NCI-H1048 (cell line): ENCODE measurements at regions not wholly inside any gene's neighbourhood (a gene's known extent, or its start where the extent isn't known, plus 50 kb on each side); places are given as distances from the start of the nearest gene placed in this dataset.
"Not testable (repeated sequence)": the region's sequence is repeated elsewhere in the genome, so short reads cannot be mapped to it uniquely, and the experiment has no call there.

ENCODE experiments used
- DNase-seq: peaks from one replicate; lab custom pipeline; 2025; lab: John Stamatoyannopoulos, UW

DNA sequence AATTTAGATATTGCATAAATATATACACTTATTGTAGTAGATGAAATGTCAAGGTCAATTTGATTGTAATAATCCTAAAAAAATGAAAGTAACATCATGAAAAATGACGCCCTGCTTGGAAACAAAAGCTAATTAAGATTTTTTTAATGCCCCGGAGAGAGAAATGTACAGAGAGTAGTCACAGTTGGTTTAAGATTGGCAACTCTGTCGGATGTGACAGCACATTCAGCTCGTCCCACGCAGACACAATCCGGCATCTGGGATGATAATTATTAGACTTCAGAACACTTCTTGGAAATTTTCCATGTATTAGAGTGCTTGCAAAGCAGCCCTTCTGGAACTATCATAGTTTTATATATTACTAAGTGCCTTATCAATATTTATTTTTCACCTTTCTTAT, 478.0 kb downstream of the PDHA2 start:
- no peak for DNase-seq

DNA sequence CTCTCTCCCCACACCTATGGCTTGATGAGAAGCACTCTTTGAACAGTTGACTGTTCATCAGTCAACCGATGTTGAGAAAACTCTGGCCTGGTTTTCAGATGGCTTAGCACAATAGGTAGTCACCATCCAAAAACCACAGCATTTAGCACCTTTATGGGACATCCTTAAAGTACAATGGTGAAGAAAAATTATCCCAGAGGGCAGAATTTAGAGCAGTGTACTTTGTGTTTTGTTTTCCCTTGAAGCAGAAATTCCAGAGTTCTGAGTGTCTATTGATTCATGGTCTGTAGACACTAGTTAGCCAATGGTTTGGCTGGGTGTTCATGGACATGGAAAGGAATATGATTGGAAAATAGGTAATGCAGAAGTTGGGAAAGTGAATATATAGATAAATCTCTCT, 487.0 kb downstream of the PDHA2 start:
- DNase-seq, result no peak

DNA sequence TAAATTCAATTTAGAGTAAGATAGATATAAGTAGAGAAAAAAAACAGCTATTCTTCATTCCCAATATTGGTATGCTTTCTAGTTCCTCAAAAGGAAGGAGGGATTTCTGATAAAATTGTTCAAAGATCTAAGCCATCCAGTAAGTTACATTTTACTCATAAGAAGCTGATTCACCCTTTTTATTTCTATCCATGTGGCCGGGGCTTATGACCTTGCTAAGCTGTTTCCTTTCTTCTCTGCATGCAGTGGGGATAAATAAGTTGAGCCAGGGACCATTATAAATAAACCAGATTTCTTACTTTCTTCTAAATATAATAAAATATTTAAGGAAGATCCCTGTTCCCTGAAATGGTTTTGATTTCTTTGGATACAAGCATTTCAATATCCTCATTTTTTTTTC, 502.3 kb downstream of the PDHA2 start:
- DNase-seq, result no peak

DNA sequence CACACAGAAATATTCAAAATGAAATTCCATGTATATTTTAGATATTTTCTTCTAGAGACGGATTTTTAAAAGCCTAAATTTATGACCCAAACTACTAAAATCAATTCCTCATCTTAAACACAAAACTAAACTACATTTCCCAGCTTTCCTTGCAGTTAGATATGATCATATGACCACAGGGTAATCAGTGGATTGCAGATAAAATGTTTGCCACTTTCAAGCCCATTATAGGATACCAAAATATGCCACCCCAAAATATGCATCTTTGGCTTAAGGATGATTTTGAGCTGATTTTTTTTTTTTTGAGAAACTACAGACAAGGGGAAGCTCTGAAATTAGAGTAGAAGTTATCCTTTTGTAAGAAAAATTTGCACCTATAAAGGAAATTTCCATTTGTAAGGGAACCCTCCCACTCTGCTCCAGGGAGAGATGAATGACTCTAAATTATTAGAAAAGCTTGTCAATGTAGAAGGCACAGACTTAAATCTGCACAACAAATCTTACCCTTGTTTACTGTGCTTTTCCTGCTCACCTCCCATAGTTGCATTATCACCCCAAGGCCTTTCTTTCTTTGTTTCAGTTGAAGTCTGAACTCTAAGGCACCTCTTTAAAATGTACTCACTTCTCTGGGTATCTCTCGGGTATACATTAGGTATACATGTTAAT, 503.0 kb downstream of the PDHA2 start:
- DNase-seq, result no peak

DNA sequence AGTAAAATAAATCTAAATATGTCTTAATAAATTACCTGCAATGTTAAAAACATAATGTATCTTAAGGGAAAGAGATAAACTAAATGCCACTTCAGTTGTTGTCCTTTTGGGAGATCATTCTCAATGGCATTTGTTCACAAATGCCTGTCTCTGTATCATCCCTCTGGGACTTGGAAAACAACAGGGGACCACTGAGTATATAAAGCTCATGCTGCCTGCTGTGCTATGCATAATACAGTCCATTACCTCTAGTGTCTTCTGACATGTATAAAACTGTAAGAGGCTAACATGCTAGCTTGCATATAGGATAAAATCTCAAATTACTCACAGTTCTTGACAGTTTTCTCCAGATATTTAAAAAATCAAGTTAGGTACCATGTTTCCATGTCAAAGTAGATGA, 503.9 kb downstream of the PDHA2 start:
- no peak for DNase-seq

DNA sequence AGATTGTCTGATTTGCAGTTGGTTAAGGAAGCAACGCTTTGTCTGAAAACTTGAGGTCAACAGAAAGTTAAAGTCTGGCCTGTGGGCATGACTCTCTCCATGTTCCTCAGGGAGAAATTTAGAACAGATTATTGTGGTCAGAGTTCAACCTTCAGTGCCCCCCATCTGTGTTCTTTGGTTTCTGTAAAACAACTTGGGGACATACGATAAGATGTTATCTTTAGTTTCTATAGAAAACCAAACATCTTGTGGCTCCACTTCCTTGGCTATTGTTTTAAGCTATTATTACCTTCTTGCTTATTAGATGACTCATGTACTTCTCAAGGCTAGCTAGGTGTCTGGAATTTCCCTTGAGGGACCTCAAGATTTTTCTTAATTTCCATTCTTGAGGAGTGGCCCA, 507.7 kb downstream of the PDHA2 start:
- DNase-seq, result no peak

DNA sequence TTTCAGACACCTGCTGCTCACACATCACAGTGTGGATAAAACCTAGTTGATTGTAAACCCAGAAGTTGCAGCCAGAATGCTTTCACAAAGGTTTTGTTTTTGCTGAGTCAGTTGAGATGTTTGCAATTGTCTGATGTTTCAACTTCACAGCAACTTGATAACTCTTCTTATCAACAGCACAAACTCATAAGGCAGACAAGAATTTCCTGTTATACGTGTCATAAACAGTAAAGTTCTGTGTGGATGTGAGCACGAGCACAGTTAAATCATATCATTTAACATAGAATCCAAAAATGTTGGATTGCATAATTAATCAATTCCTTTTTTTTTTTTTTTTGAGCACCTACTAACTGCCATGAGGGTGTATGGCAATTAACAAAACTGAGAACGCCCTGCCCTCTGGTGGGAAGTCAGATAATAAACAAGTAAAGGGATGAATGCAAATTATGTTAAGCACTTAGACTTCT, 512.2 kb downstream of the PDHA2 start:
- no peak for DNase-seq

DNA sequence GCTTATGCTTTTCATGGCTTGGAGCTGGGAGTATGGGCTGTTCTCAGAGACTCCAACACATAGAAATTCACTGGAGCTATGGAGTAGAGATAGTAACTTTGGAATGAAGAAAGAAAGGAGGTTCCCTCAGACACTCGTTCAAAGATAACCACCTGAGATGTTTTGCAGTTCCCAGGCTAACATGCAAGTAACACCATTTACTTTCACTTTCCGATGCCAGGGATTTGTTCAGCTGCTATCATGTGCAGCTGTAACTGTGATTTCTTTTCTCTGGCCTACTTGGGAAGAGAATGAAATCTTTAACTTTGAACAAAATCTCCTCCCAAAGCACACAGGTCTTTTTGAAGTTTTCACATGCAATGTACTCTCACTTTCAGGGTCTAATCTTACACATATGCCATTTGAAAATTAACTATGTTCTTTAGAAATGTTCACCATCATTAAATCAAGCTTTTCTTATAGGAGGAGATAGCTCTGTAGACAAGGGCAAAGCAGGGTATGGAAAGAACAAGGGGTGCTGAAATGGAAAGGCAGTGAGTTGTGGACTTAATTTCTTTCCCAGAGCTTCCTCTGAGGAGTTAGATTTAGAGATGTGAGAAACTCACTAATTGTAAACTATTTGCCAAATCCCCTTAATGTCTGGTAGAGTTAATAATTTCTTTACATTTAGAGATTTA, 514.3 kb downstream of the PDHA2 start:
- no peak for DNase-seq

DNA sequence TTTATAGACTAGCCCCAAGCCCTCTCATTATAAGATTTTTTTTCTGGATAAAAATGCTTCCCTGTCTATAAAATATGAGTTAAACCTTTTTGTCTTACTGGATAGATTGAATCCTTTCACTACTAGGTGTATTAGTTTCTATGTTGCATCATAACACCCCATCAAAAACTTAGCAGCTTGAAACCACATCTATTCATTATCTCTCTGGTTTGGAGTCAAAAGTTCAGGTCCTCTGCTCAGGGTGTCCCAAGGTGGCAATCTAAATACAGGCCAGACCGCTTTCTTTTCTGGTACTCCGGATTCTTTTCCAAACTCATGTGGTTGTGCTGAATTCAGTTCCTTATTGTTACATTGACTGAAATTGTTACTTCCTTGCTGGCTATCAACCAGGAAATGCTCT, 515.5 kb downstream of the PDHA2 start:
- no peak for DNase-seq

DNA sequence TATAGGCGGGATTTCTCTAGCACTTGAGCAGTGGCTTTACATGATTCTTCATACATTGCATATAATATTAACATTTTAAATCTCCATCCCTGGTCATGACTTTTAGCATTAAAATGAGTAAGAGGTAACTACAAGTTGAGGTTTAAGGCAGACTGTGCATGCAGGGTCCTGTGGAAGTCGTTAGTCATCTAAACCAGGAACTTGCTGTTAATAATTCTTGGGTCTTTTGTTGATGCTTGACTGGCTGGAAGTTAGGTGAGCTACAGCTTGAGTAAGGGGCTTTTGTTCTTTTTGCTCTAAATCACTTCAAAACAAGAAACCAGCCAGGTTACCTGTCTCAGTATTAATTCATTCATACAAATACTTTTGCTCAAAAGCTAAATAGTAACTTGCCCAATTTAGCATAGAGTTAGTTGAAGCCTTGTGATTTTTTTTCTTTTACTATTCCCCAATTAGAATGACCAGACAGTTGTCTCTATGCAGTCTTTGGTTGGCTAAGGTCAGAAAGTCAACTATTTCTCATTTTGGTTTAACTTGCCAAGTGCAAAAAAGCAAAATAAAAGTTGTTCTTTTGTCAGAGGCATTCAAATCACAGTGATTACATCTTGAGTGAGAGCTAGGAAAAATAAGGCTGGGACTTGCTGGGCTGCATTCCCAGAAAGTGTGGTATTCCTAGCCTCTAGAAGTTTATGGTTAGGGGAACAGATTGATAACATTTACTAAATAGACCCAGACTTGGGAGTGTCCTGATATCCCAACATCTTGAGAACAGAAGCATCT, 516.9 kb downstream of the PDHA2 start:
- DNase-seq, result no peak

DNA sequence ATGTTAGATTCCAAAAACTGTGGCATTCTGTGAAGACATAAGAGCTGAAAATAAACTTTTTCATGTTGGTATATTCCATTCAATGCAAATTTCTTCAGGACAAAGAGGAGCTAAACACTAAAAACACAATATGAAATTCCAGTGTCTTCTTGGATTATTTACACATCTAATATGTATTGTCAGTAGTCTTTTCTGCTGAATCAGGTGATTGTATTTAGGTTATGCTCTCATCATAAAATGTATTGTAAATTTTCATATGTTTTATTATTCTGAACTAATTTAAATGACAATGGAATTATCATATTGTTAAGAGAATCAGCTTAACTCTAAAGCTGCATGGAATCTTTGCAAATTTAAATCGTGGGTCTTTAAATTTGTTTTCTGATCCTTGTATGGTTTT, 526.7 kb downstream of the PDHA2 start:
- DNase-seq, result no peak

DNA sequence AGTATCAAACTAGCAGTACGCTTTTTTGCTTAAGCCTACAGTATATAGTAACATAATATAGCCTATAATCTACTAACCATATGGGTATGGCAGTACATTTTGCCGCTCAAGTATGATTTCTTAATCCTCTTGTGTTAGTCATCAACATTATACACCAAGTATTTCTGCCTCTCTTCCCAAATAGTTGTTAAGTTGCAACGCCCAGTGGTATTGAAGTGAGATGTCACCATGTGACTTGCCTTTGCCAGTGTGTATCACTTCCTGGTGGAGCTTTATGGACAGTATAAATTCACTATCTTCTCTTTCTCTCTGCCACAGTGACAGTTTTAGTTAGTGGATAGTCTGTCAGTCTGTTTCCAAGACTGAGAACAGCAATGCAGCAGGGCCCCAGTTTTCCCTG, 535.5 kb downstream of the PDHA2 start:
- no peak for DNase-seq

DNA sequence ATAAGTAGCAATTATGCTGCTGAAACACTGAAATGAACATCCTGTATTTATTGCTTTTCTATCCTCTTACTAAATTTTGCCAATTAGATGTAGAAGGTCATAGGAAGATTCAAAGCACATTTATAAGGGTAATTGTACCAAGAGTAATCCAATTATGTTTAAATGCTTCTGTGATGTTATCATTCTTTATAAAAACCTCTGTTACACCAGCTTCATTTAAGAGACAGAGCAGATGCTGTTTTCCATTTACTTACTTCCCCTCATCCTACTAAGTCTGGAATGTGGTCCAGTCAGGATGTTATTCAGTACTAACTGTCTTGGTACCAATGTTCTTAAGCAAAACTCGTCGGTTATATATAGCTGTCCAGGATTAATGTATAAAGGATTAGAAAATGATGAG, 539.6 kb downstream of the PDHA2 start:
- no peak for DNase-seq

DNA sequence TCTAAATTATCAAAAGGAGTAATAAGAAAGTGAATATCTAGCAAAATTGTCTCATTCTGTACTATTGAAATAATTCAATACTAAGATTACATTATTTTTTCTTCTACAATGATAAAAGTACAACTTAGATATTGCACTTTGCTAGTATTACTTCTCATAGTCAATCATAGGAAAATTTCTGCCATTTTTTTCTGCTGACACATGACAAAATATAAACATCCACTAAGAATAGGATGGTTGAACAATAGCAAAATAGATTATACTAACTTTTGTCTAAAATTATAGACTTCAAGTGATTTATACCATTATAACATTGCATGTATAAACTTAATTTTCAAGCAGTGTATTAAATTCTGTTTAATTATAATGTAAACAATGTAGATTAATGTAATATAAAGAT, 540.2 kb downstream of the PDHA2 start:
- DNase-seq, result no peak

DNA sequence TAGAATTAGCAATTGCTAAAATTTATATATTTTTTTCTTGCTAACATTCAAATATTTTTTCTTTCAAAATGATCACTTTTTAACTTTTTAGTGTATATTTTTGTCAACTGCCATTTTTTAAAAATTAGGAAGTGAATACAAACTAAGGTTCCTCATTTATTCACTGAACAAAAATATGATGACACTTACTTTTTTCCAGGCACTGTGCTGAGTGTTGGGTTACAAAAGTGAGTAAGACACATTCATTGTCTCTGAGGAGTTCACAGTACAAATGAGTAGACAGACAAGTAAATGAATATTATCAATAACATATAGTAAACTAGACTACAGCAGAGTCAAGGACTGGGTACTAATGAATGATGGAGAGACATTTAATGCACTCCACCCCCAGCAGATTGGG, 543.5 kb downstream of the PDHA2 start:
- no peak for DNase-seq

DNA sequence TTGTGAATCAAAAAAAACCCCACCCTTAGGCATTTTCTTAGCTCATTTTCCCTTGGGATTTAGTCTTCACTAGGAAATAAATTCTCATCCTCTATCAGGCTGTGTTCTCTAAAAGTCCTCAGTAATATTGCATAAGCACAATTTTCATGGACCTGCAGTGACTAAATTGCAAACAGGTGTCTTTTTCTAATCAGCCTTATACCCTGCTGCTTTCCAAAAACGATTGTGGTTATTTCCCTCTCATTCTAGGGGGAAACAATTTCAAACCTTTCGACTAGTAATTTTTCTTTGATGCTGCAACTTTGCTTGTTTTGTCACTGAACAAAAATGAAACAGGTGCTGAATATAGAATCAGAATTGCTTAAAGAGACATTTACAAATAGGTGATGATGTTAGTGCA, 549.9 kb downstream of the PDHA2 start:
- DNase-seq, result no peak

DNA sequence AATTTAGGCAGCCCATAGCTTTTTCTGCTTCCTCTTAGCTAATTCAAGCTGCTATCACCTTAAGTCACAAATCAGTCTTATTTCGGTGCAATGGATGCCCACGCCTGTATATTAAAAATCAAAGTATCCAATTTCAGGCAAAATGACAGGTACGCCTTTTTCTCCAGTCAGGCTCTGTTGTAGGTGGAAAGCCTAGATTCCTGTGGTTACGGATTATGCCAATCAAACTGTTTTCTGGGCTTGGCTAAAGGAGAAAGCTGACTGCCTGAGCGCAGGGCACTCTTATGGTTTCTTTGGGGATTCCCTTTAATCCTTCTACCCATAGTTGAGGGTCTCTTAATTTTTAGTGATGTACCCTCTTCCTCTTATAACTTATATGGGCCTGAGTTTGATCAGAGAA, 550.5 kb downstream of the PDHA2 start:
- no peak for DNase-seq

DNA sequence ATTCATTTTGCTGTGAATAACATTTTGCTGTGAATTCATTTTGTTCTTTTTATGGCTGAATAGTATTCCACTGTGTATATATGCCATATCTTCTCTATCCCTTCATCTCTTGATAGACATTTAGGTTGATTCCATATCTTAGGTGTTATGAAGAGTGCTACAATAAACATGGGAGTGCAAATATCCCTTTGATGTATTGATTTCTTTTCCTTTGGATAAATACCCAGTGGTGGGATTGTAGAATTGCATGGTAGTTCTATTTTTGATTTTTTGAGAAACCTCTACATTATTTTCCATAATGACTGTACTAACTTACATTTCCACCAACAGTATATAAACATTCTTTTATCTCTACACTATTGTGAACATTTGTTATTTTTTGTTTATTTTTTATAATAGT, 555.9 kb downstream of the PDHA2 start:
- no peak for DNase-seq

DNA sequence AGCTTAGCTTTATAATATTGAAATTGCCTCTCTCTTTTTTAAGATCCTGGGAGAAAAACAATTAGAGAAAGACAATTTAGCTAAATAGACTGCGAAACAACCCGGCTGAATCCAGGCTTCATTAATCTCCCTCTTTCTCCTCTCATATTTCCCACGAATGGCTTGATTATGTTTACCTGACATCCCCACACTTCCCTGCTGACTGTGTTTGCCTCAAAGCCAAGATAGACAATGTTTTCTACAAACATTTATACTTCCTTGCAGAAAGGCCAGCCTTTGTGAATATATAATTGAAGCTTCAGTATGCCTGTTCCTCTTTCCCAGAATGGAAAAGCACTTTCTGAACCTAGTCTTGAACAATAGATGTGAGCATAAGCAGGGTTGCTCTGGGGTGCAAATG, 566.8 kb downstream of the PDHA2 start:
- no peak for DNase-seq

DNA sequence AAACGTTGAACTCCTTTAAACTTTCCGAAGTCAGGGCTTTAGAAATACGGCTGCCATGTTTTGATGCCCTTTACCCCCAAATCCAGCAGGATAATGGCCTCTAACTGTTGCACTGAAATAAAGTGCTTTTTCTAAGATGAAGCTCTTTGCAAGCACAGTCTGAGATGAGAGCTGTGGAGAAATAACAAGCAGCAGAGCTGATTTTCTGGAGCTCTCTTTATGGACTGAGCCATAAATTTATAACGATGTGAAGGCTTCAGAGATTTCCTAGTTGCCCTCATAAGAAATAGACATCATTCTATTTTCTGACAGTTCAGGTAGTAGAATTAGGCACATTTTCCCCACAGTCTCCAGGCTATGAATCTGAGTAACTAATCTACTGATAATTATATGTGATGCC, 567.3 kb downstream of the PDHA2 start:
- DNase-seq, result no peak

DNA sequence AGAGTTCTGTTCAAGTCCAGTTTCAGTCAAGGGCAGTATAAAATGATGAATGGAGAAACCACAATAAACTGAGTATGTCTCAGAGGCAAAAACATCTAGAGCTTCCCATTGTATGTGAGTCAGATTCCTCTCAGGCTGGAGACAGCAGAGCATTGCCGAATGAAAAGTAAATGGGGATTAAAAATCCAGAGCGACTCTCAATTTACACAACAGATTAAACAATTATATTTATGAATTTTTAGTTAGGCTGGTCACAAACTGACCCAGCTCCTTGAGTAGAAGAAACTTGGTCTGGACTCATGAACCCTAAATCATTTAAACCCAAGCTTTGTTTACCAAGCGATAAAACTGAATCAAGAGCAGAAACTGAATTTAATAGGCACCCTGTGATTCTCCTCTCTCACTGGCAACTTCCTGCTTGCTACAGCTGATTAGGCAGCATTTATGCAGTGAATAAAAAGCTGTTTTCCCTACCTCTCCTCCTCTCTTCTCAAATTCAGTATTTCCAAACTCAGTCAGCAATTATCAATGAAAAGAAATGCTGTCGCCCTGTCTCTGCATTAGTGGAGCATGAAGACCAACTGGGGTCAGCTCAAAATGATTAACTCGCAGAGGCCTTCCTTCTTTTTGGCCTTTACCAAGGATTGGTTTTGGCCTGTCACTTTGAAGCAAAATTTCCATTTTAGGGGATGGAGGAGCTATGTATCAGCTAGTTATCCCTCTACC, 568.0 kb downstream of the PDHA2 start:
- DNase-seq, result no peak

DNA sequence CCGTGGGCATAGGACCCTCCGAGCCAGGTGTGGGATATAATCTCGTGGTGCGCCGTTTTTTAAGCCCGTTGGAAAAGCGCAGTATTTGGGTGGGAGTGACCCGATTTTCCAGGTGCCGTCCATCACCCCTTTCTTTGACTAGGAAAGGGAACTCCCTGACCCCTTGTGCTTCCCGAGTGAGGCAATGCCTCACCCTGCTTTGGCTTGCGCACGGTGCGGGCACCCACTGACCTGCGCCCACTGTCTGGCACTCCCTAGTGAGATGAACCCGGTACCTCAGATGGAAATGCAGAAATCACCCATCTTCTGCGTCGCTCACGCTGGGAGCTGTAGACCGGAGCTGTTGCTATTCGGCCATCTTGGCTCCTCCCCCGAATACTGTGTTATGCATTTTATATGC, 575.0 kb downstream of the PDHA2 start:
- not testable (repeated sequence) for DNase-seq

DNA sequence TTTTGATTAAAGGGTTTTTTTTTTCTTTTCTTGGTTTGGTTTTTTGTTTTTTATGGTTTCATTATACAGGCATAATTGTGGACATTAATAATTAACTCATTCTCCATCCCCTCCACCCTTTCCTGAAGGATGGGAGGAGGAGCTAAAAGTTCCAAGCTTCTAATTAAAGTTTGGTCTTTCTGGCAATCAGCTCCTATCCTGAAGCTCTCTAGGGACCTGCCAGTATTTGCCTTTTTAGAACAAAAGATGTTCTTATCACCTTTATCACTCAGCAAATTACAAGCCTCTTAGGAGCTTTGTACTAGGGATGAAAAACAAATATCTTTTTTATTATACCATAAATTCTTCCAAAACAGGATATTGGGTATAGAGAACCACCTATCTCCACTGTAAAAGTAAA, 589.8 kb downstream of the PDHA2 start:
- DNase-seq, result no peak
